GM12878 (cell line): ENCODE measurements at regions not wholly inside any gene's neighbourhood (a gene's known extent, or its start where the extent isn't known, plus 50 kb on each side); places are given as distances from the start of the nearest gene placed in this dataset.

Experiments
- ATAC-seq: fragments of 200-7000 bp; cut with Tn5 transposase; 3 replicates; pipeline ENCODE4 v1.9.1; 2020; ENCODE audit warnings: mild to moderate bottlenecking, moderate library complexity
- BruUV-seq: library from RNA; stranded (reverse); fragments of 400-500 nt; replicated peaks from 2 replicates; lab custom pipeline; 2021; lab: Mats Ljungman, UMichigan
- CTCF ChIA-PET: fragments of 300-600 bp; sonication (Branson Sonifier 250); formaldehyde crosslinking; extraction: SDS; loops from one replicate; lab custom pipeline; 2021; ENCODE audit warnings: inconsistent platforms; lab: Yijun Ruan, JAX
- POLR2A ChIA-PET: fragments of 350-600 bp; formaldehyde crosslinking; extraction: SDS; loops from one replicate; lab custom pipeline; 2021; ENCODE audit warnings: inconsistent platforms; lab: Charles Lee
- RAD21 ChIA-PET: fragments of 300-600 bp; sonication (Branson Sonifier 250); formaldehyde crosslinking; loops from one replicate; lab custom pipeline; 2023; ENCODE audit warnings: antibody characterized with exemption; ENCODE audit not compliant: unreplicated experiment; lab: Charles Lee
- SMC1A ChIA-PET: fragments of 300-600 bp; sonication (Branson Sonifier 250); formaldehyde crosslinking; loops from one replicate; lab custom pipeline; 2023; ENCODE audit not compliant: unreplicated experiment, uncharacterized antibody; lab: Charles Lee
- DNase-seq: peaks from one replicate; pipeline ENCODE4 v3.0.0-alpha.2; 2011; ENCODE audit warnings: low read depth, low spot score
- FAIRE-seq: peaks from 3 replicates; lab custom pipeline; 2011; peaks lifted over from hg19 to GRCh38; lab: Jason Lieb, UNC
- H2AFZ ChIP-seq: 2 replicates; pipeline ENCODE4 v1.6.0; 2011; ENCODE audit warnings: low read depth, low read length, control low read depth; ENCODE audit not compliant: control insufficient read depth
- H3K27ac ChIP-seq: 2 replicates; pipeline ENCODE4 v1.5.1; 2011; ENCODE audit warnings: control low read depth; ENCODE audit not compliant: control insufficient read depth, insufficient read depth
- H3K27me3 ChIP-seq, 2 experiments: replicated peaks in 1 of 2; 2 replicates each; pipeline versions ENCODE4 v1.6.0 to v1.6.1; 2011; ENCODE audit warnings: low read length in 1 of 2; ENCODE audit not compliant: control insufficient read depth in 2 of 2, insufficient read depth in 2 of 2
- H3K36me3 ChIP-seq, 2 experiments: 2 replicates each; pipeline ENCODE4 v1.5.1; 2011; ENCODE audit warnings: low read length in 1 of 2; ENCODE audit not compliant: control insufficient read depth in 2 of 2, insufficient read depth in 2 of 2
- H3K4me1 ChIP-seq: 2 replicates; pipeline ENCODE4 v1.6.1; 2011; ENCODE audit warnings: mild to moderate bottlenecking, low read length, moderate library complexity, mixed read lengths; ENCODE audit not compliant: control insufficient read depth, insufficient read depth
- H3K4me2 ChIP-seq: 2 replicates; pipeline ENCODE4 v1.6.0; 2011; ENCODE audit warnings: control low read depth; ENCODE audit not compliant: control insufficient read depth, insufficient read depth
- H3K4me3 ChIP-seq: fragments of 200-600 bp; sonication (generic); 2 replicates; pipeline ENCODE4 v1.5.1; 2016
- H3K79me2 ChIP-seq: 2 replicates; pipeline ENCODE4 v1.6.0; 2011; ENCODE audit warnings: low read length; ENCODE audit not compliant: control insufficient read depth, insufficient read depth
- H3K9ac ChIP-seq: 2 replicates; pipeline ENCODE4 v1.8.0; 2011; ENCODE audit warnings: low read length, control low read depth, mixed read lengths; ENCODE audit not compliant: control insufficient read depth, insufficient read depth
- H3K9me3 ChIP-seq: replicated peaks from 3 replicates; pipeline ENCODE4 v1.5.1; 2011; ENCODE audit warnings: mild to moderate bottlenecking, low read length; ENCODE audit not compliant: control insufficient read depth, insufficient read depth
- H4K20me1 ChIP-seq: 2 replicates; pipeline ENCODE4 v1.6.0; 2011; ENCODE audit not compliant: control insufficient read depth, insufficient read depth
- ELK1 ChIP-seq: IDR thresholded peaks from 2 replicates; pipeline ENCODE4 v1.6.1; 2012; ENCODE audit warnings: low read depth, low read length, improper control_type of control experiment
- EP300 ChIP-seq, 2 experiments: fragments of 150-350 bp in 1 of 2; IDR thresholded peaks; 2 replicates each; pipeline ENCODE4 v1.6.1; 2011 to 2012; ENCODE audit warnings: low read depth in 2 of 2, low read length in 2 of 2, borderline replicate concordance in 1 of 2, improper control_type of control experiment in 1 of 2, inconsistent platforms in 1 of 2; ENCODE audit not compliant: control insufficient read depth in 1 of 2
- FOXM1 ChIP-seq: IDR thresholded peaks from 2 replicates; pipeline ENCODE4 v1.6.1; 2012; ENCODE audit warnings: low read depth, mild to moderate bottlenecking, inconsistent platforms, low read length, moderate library complexity
- HDAC6 ChIP-seq: fragments of 200-600 bp; sonication (generic); IDR thresholded peaks from one replicate; pipeline ENCODE4 v1.8.0; 2017; ENCODE audit warnings: antibody characterized with exemption; ENCODE audit not compliant: unreplicated experiment
- IKZF2 ChIP-seq, 2 experiments: fragments of 450-650 bp; IDR thresholded peaks; 2 replicates each; pipeline ENCODE4 v1.6.1; 2017; ENCODE audit warnings: mild to moderate bottlenecking in 2 of 2, moderate library complexity in 2 of 2
- JUND ChIP-seq: IDR thresholded peaks from 2 replicates; pipeline ENCODE4 v1.6.1; 2012; ENCODE audit warnings: low read depth, mild to moderate bottlenecking, low read length, improper control_type of control experiment, moderate library complexity
- STAT1 ChIP-seq: fragments of 450-650 bp; conservative IDR thresholded peaks from 2 replicates; pipeline ENCODE4 v1.6.1; 2014; ENCODE audit warnings: antibody characterized with exemption, mild to moderate bottlenecking
- WGBS: methylation state at CpG from one replicate; pipeline ENCODE4 v1.1.6; 2016; ENCODE audit warnings: low lambda C conversion rate; ENCODE audit not compliant: insufficient replicate concordance, insufficient coverage; ENCODE audit errors: missing lambda C conversion rate; 5-methylcytosine and 5-hydroxymethylcytosine counted together
- in situ Hi-C: fragments of 300-500 bp; cut with MboI; formaldehyde crosslinking; loops from 9 replicates; pipeline ENCODE4 v1.14.3; 2018; ENCODE audit warnings: mixed read lengths
- intact Hi-C: fragments of 100-400 bp; cut with micrococcal nuclease; formaldehyde crosslinking; loops from one replicate; pipeline ENCODE4 v1.14.2; 2022; ENCODE audit not compliant: unreplicated experiment

DNA sequence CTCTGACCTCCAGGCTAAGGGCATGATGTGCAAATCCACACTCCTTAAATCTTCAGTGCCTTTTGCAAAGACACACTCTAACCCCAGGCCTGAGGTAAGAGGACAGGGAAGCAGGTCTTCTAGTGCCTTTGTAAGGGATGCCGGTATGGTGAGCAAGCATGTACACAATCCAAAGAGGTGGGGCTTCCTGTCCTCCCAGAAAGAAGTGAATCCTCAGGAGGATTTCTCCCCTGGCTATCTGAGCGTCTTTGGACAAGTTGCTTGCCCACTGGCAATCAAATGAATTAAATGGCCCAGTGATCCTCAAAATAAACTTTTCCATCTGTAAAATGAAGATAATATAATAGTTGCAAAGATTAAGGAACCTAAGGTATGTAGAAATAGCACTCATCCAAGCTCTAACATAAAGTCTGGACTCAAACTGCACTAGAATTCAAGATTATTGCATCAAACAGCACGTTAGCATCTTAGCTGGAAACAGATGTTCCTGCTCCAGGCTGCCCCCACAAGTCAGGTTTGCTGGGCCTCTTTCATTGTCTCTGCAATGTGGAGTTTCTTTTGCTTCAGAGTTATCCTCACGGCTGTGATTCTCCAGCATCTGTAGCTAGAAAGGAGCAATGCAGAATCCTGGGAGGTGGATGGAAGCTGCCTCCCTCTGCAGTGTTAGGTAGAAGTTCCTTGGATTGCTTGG, 249.6 kb downstream of the TSHZ3 start:
- Histone ChIP-seq H3K79me2 (no peaks in the 10 kb centered on the region), H3K9ac (no peak overlapping the region), H3K9me3 (no peaks in the 10 kb centered on the region), H3K36me3 (no peaks in the 10 kb centered on the region), H2AFZ (no peak overlapping the region), H3K27me3 (no peaks in the 10 kb centered on the region), H3K4me2 (no peak overlapping the region), H3K4me3 (no peak overlapping the region), H3K4me1 (no peaks in the 10 kb centered on the region), H3K27ac (no peak overlapping the region), H4K20me1 (no peaks in the 10 kb centered on the region)
- no peak for FAIRE-seq
- no TSS peak for BruUV-seq
- POLR2A ChIA-PET, result no interaction called here
- no peak for DNase-seq
- WGBS, result 29% methylated on average over 4 of the region's 4 CpGs
- no peak for ATAC-seq
- intact Hi-C loops, result no loop called here
- TF ChIP-seq IKZF2 (IDR thresholded peaks at IDR 0.05) (no peak), ELK1 (no peak), FOXM1 (no peak), JUND (no peak), STAT1 (no peak), HDAC6 (no peak), EP300 (IDR thresholded peaks at IDR 0.05; ENCODE audit: borderline replicate concordance in 1 of 2, control insufficient read depth in 1 of 2, low read depth in 2 of 2, low read length in 2 of 2) (no peak)
- in situ Hi-C loops, result no loop called here
- SMC1A ChIA-PET, result no interaction called here
- CTCF ChIA-PET, result no interaction called here
- RAD21 ChIA-PET, result no interaction called here
